DND-41 (cell line): ENCODE measurements at regions not wholly inside any gene's neighbourhood (a gene's known extent, or its start where the extent isn't known, plus 50 kb on each side); places are given as distances from the start of the nearest gene placed in this dataset.

ENCODE experiments used
- EZH2 ChIP-seq: IDR thresholded peaks from 3 replicates; pipeline ENCODE4 v1.6.1; 2012; ENCODE audit warnings: borderline replicate concordance, low read depth, mild to moderate bottlenecking, moderate library complexity, low read length, inconsistent platforms; ENCODE audit not compliant: severe bottlenecking
- TF ChIP-seq, protein P1 (sequence below): IDR thresholded peaks from 2 replicates; pipeline ENCODE4 v1.5.1; 2012; ENCODE audit warnings: borderline replicate concordance, low read length, moderate library complexity, mild to moderate bottlenecking; ENCODE audit not compliant: poor library complexity, severe bottlenecking; ENCODE audit errors: extremely low read depth

DNA sequence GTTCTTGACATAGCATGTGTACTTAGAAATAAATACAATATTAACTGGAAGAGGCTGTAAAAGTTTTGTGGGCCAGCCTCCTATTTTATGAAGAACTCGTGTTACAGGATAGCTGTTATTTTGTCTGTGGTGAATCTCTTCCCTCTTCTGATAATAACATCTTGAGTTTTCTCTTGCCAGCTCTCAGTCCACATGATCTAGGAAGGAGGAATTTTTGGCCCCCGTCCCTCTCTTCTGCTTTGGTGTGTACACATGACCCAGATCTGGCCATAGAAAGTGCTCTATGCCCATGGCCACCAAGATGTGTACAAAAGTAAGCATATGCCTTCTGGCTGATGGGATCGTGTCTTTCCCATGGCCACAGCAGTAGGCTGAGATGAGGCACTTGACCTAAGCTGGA, 108.0 kb upstream of the LEF1 start:
- TF ChIP-seq, protein P1, sequence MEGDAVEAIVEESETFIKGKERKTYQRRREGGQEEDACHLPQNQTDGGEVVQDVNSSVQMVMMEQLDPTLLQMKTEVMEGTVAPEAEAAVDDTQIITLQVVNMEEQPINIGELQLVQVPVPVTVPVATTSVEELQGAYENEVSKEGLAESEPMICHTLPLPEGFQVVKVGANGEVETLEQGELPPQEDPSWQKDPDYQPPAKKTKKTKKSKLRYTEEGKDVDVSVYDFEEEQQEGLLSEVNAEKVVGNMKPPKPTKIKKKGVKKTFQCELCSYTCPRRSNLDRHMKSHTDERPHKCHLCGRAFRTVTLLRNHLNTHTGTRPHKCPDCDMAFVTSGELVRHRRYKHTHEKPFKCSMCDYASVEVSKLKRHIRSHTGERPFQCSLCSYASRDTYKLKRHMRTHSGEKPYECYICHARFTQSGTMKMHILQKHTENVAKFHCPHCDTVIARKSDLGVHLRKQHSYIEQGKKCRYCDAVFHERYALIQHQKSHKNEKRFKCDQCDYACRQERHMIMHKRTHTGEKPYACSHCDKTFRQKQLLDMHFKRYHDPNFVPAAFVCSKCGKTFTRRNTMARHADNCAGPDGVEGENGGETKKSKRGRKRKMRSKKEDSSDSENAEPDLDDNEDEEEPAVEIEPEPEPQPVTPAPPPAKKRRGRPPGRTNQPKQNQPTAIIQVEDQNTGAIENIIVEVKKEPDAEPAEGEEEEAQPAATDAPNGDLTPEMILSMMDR: no peak
- TF ChIP-seq EZH2: no peak
